MCF 10A (cell line): ENCODE measurements at regions not wholly inside any gene's neighbourhood (a gene's known extent, or its start where the extent isn't known, plus 50 kb on each side); places are given as distances from the start of the nearest gene placed in this dataset.

Source experiments
- BruUV-seq: library from RNA; stranded (reverse); fragments of 400-500 nt; replicated peaks from 2 replicates; lab custom pipeline; 2021; lab: Mats Ljungman, UMichigan
- CTCF ChIA-PET: fragments of 300-600 bp; sonication (Branson Sonifier 250); formaldehyde crosslinking; extraction: SDS; loops from one replicate; lab custom pipeline; 2021; ENCODE audit warnings: antibody characterized with exemption, inconsistent platforms; lab: Yijun Ruan, JAX
- POLR2A ChIA-PET: fragments of 300-600, 350-650 bp; sonication (Branson Sonifier 250); formaldehyde crosslinking; extraction: SDS; loops from one replicate; lab custom pipeline; 2020; ENCODE audit warnings: antibody characterized with exemption, inconsistent platforms; lab: Yijun Ruan, JAX
- DNase-seq: peaks from one replicate; pipeline ENCODE4 v3.0.0-alpha.2; 2018; ENCODE audit not compliant: unreplicated experiment
- H3K27ac Mint-ChIP-seq: one replicate; pipeline ENCODE4 v1.8.0; 2022; ENCODE audit warnings: mild to moderate bottlenecking, low read depth, mixed read lengths; ENCODE audit not compliant: unreplicated experiment
- H3K27me3 Mint-ChIP-seq: one replicate; pipeline ENCODE4 v1.8.0; 2022; ENCODE audit warnings: mixed read lengths; ENCODE audit not compliant: insufficient read depth, unreplicated experiment
- H3K36me3 Mint-ChIP-seq: one replicate; pipeline ENCODE4 v1.8.0; 2022; ENCODE audit warnings: mild to moderate bottlenecking, moderate library complexity, mixed read lengths; ENCODE audit not compliant: insufficient read depth, unreplicated experiment
- H3K4me1 Mint-ChIP-seq: one replicate; pipeline ENCODE4 v1.8.0; 2022; ENCODE audit warnings: mixed read lengths; ENCODE audit not compliant: insufficient read depth, unreplicated experiment
- H3K4me3 Mint-ChIP-seq: one replicate; pipeline ENCODE4 v1.8.0; 2022; ENCODE audit warnings: mild to moderate bottlenecking, moderate library complexity, mixed read lengths; ENCODE audit not compliant: unreplicated experiment
- H3K9me3 Mint-ChIP-seq: one replicate; pipeline ENCODE4 v1.8.0; 2022; ENCODE audit warnings: mixed read lengths; ENCODE audit not compliant: unreplicated experiment
- CTCF ChIP-seq: fragments of 200-600 bp; IDR thresholded peaks from one replicate; pipeline ENCODE4 v1.8.0; 2022; ENCODE audit warnings: antibody characterized with exemption, mild to moderate bottlenecking; ENCODE audit not compliant: unreplicated experiment
- intact Hi-C: fragments of 100-400 bp; cut with micrococcal nuclease; formaldehyde crosslinking; loops from 2 replicates; pipeline ENCODE4 v1.14.1; 2022

- CTCF ChIA-PET, result no interaction called here
- no TSS peak for BruUV-seq
- intact Hi-C loops, result no loop called here
- Mint-ChIP-seq H3K36me3 (no peaks in the 10 kb centered on the region), H3K4me3 (no peak overlapping the region), H3K27me3 (peaks cover 10% of the 10 kb centered on the region), H3K27ac (no peak overlapping the region), H3K4me1 (peaks cover 7% of the 10 kb centered on the region), H3K9me3 (no peaks in the 10 kb centered on the region)
- POLR2A ChIA-PET, result no interaction called here
- no peak for DNase-seq
- TF ChIP-seq CTCF, result no peak
Measured at GRCh38 chr20:54295686-54296085, 87.8 kb downstream of the PFDN4 start.

- no peak overlapping the region for H3K4me3 Mint-ChIP-seq
- POLR2A ChIA-PET, result interaction anchor here (0.6 to 1.3 kb wide), 2 partner anchors 24 to 89 kb away, joined by 3 read pairs; no protein-coding TSS in a partner anchor
- CTCF ChIA-PET, result no interaction called here
- H3K27me3 Mint-ChIP-seq, result peaks cover 2% of the 10 kb centered on the region
- no peaks in the 10 kb centered on the region for H3K4me1 Mint-ChIP-seq
- no peak for DNase-seq
- H3K27ac Mint-ChIP-seq, result no peak overlapping the region
- BruUV-seq, result no TSS peak
- H3K9me3 Mint-ChIP-seq, result no peaks in the 10 kb centered on the region
- no peaks in the 10 kb centered on the region for H3K36me3 Mint-ChIP-seq
- TF ChIP-seq CTCF, result no peak
- intact Hi-C loops, result no loop called here
Measured at GRCh38 chr20:54305421-54305820, 97.5 kb downstream of the PFDN4 start.

- H3K36me3 Mint-ChIP-seq, result no peaks in the 10 kb centered on the region
- ChIA-PET POLR2A (interaction anchor here (0.5 kb wide), 1 partner anchor 13 kb away, joined by 4 read pairs; no protein-coding TSS in a partner anchor), CTCF (interaction anchor here (0.7 kb wide), 1 partner anchor 9 kb away, joined by 4 read pairs; no protein-coding TSS in a partner anchor)
- BruUV-seq, result no TSS peak
- no peaks in the 10 kb centered on the region for H3K4me1 Mint-ChIP-seq
- no peak for DNase-seq
- no peak overlapping the region for H3K27ac Mint-ChIP-seq
- TF ChIP-seq CTCF, result no peak
- H3K9me3 Mint-ChIP-seq, result no peaks in the 10 kb centered on the region
- intact Hi-C loops, result no loop called here
- H3K4me3 Mint-ChIP-seq, result no peak overlapping the region
- no peaks in the 10 kb centered on the region for H3K27me3 Mint-ChIP-seq
Measured at GRCh38 chr20:54306985-54307710, 99.3 kb downstream of the PFDN4 start.

GRCh38 chr20:54308804-54309203 is 100.9 kb downstream of the PFDN4 start:
- H3K9me3 Mint-ChIP-seq, result no peaks in the 10 kb centered on the region
- no peak for DNase-seq
- intact Hi-C loops, result no loop called here
- no TSS peak for BruUV-seq
- CTCF ChIA-PET, result interaction anchor here (0.9 kb wide), 1 partner anchor 46 kb away, joined by 3 read pairs; no protein-coding TSS in a partner anchor
- no peak overlapping the region for H3K27ac Mint-ChIP-seq
- no peaks in the 10 kb centered on the region for H3K4me1 Mint-ChIP-seq
- H3K27me3 Mint-ChIP-seq, result peaks cover 2% of the 10 kb centered on the region
- H3K36me3 Mint-ChIP-seq, result no peaks in the 10 kb centered on the region
- POLR2A ChIA-PET, result interaction anchor here (0.6 to 1.3 kb wide), 3 partner anchors 17 to 332 kb away, joined by 3 to 4 read pairs (median 4); no protein-coding TSS in a partner anchor
- no peak for TF ChIP-seq CTCF
- no peak overlapping the region for H3K4me3 Mint-ChIP-seq
